Hematopoietic multipotent progenitor cell treated with erythropoietin and hydrocortisone succinate and interleukin-3 and kit ligand, for 6 days (in vitro differentiated cells): ENCODE measurements at regions not wholly inside any gene's neighbourhood (a gene's known extent, or its start where the extent isn't known, plus 50 kb on each side); places are given as distances from the start of the nearest gene placed in this dataset.

Experiments used
- DNase-seq: peaks from one replicate; pipeline ENCODE4 v3.0.0-alpha.2; 2015

DNA sequence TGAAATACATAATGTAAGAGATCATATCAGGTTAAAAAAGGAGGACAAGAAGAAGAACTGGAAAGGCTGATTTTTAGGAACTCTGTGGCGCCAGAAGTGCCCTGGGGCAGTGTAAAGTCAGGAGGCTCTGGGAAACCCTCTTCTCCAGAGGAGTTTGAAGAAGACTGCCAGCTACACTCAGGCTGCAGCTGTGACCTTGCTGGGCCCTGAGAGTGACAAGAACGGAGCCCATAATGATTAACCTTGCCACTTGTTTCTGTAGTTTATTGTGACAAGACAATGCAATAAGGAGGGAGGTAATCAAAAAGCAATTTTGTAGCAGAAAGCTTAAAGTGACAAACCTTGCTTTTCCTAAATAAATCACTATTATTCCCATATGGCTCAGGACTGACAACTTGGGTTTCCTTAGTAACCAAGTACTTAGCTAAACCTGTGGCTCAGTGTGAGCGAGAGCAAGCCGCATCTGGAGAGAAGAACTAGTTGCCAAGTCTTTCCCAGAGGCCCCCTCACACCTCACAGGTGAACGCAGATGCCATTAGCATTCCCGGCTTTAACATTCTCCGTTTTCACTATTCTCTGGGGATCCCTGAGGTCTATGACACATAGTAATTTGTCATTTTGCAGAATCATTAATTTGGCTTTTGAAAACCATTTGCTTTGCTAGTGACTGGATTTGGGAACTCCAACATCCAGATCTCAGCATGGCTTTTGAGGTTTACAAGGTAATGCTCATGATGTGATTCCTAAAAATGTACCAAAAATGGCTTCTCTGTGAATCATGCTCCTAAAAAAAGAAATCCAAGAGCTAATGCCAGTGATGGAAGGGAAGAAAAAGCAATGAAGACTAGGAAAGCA is 115.9 kb downstream of the OMA1 start:
- DNase-seq: no peak

DNA sequence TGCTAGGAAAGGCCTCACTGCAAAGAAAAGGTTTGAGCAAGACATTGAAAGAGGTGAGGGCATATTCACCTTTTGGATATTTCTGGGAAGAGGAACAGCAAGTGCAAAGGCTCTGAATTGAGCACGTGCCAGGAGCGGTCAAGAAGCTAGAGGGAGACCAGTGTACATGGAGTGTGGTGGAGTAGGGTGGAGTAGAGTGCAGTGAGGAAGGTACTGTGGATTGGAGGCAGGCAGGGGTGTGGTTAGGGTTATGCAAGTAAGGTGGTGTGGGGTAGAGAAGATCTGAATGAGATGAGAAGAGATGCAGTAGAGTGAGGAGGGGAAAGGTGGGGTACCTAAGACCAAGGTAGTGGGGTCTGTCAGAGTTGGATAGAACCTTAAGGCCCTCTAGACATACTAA is 119.6 kb downstream of the OMA1 start:
- no peak for DNase-seq

DNA sequence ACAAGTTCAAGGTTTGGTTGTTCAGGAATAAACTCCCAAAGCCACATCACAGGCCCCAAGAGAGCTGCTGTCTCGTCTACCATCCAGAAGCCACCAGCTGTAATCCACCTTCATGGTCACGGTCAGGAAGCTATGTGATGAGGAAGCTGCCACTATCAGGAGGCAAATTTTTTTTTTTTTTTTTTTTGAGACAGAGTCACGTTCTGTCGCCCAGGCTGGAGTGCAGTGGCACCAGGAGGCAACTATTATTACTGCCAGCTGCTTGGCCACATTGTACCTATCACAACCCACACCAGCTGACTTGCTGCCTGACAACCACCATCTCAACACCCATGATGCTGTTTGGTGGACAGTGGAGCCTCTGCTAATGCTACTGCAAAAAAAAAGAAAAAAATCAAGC is 124.1 kb downstream of the OMA1 start:
- no peak for DNase-seq

DNA sequence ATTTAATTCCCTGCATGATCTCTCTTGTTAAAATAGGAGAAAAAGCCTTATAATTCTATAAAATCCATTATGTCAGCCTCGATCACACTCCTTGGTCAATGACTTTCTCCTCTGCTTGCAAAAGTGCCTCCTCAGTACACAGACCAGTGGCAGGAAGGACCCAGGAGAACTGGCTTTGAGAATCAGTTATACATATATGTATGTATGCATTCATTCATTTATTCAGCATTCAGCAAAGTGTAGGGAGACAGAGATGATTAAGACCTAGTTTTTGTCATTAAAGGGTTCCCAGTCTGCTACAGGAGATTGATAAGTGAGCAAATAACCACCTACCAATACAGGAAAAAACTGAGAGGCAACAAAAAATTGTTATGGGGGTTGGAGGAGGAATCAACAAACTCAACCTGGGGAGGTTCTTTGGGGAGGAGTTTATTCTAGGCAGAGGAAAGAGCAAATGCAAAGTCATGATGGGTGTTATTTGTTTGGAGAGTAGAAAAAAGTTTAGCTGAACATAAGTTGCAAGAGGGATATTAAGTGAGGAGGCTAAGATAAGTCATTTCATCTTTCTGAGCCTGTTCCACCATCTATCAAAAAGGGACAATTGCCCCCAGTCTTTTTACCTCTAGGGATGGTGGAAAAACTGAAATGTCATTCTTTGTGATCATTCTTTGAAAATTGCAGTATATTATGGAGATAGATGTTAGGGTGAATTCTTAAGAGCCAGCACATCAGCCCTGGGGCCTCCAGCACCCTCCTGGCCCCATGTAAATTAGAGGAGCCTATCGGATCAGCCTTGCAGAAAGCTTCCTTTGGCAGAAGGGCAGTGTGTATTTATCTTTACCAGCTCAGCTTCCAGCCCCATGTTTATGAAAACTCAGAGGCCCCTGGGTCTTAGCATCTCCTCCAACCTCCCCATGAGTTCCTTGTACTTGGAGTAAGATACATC is 128.0 kb downstream of the OMA1 start:
- DNase-seq: no peak

GRCh38 chr1:58412071-58412580 is 134.4 kb downstream of the OMA1 start:
- DNase-seq: no peak

- no peak for DNase-seq
These were observed 136.6 kb downstream of the OMA1 start for GRCh38 chr1:58409890-58410289.

- no peak for DNase-seq
These were observed 137.2 kb downstream of the OMA1 start for GRCh38 chr1:58409336-58409735.

DNA sequence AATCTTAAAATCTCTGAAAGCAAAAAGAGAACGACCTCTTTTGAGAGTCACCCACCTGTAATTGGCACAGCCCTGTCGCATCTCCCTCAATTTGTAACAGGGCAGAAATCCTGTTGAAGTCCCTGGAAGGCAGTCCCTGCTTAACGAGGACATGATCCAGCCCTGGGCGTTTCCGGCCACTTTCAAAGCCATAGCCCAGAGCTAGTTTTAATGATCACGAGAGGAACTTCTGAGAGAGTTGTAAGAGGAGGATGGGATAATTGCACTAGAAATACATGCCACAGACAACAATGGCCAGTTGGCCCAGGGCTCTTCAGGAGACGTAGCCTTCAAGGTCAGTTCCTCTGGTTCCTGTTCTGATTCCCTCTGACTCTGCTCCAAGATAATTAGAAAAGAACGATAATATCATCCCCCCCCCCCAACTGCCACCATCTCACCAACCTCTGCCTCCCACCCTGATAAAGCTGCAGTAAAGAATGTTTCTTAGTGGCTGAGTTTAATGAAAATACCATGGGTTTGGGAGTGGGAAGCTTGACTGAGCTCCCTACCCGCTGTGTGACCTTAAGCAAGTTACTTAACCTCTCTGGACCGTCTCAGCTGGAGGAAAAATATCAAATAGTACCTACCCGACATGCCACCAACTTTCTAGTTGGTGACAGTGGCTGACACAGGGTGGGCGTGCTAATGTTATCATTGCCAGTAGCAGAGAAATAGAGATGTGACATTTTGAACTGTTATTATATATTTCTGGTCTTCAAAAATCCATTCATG is 140.0 kb downstream of the OMA1 start:
- no peak for DNase-seq

DNA sequence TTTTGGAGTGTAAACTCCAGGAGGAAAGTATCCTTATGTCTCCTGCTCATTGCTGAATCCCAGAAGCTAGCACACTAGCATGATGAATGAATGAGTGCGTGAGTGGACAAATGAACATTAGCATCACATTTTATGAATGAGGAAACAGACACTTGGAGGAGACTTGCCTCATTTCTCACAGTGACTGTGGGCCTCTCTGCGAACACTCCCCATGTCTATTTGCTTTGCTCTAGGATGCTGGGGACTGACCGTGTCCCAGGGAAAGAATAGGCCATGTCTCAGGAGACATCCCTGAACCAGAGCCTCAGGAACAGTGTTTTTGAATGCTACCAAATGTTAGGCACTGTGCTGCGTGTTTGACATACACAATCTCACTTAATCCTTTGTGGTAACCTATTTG is 140.9 kb downstream of the OMA1 start:
- DNase-seq: no peak

- DNase-seq: no peak
These were observed 142.6 kb downstream of the OMA1 start for GRCh38 chr1:58403894-58404293.

DNA sequence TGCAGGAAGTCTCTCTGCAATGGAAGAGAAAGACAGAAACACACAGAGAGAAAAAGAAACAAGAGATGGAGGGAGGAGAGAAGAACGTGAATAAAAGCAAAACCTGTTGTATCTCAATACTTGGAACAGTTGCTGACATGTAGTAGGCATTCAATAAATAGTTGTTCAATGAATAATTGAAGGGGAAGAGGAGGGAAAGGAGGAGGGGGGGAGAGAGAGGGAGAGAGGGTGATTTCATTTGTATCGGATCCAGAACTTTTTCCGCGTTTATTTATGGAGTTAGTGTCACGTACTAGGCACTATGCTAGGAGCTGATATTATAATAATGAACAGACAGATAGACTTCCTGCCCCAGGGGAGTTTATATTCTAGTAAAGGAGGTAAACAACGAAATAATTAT is 144.1 kb downstream of the OMA1 start:
- DNase-seq: no peak

GRCh38 chr1:58401991-58402390 is 144.5 kb downstream of the OMA1 start:
- DNase-seq: no peak

- no peak for DNase-seq
These were observed 147.3 kb downstream of the OMA1 start for GRCh38 chr1:58399176-58399575.

GRCh38 chr1:58398714-58399113 is 147.8 kb downstream of the OMA1 start:
- DNase-seq: no peak

GRCh38 chr1:58397187-58397820 is 149.2 kb downstream of the OMA1 start:
- DNase-seq: no peak

GRCh38 chr1:58396150-58396549 is 150.4 kb downstream of the OMA1 start:
- DNase-seq: no peak

DNA sequence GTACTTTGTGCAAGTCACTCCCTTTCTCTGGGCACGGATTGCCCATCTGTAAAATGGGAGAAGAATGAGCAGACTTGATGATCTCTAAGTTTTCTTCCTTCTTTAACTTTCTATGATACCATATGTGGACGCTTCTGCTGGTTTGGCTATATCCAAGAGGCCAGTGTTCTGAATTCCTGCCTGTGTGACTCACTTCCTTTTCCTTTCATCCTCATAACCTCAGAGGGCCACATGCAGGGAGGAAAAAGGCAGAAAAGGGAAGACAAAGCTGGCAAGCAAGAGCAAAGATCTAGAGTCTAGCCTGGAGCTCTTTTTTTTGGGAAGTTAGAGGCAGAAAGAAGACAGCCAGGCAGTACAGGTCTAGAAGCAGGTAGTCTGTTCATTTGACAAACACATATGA is 151.2 kb downstream of the OMA1 start:
- no peak for DNase-seq

GRCh38 chr1:58392083-58392482 is 154.4 kb downstream of the OMA1 start:
- no peak for DNase-seq

- DNase-seq: no peak
These were observed 155.0 kb downstream of the OMA1 start for GRCh38 chr1:58391514-58391913.

DNA sequence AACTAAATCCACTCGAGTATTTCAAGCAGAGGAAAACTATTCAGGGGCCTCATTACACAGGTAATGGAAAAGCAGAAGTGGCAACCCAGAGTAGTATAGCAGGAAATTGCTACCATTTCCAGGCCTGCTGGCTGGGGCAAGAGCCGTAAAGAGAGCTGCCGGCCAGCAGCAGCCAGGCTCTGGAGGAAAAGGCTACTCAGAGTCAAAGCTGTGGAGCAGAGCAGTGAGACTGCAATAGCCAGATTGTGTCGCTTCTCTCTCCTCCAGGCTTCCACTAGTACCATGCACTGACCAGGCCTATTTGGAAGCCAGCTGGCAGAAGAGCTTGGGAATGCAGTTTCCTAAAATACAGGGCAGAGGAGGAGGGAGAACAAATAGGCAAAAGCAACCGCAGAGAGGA is 155.5 kb downstream of the OMA1 start:
- peak; percentile 28 for DNase-seq

- no peak for DNase-seq
These were observed 156.4 kb downstream of the OMA1 start for GRCh38 chr1:58390091-58390490.

GRCh38 chr1:58380345-58380744 is 166.2 kb downstream of the OMA1 start:
- DNase-seq: no peak
